ENCODE measurements at regions not wholly inside any gene's neighbourhood (a gene's known extent, or its start where the extent isn't known, plus 50 kb on each side); places are given as distances from the start of the nearest gene placed in this dataset.

DNA sequence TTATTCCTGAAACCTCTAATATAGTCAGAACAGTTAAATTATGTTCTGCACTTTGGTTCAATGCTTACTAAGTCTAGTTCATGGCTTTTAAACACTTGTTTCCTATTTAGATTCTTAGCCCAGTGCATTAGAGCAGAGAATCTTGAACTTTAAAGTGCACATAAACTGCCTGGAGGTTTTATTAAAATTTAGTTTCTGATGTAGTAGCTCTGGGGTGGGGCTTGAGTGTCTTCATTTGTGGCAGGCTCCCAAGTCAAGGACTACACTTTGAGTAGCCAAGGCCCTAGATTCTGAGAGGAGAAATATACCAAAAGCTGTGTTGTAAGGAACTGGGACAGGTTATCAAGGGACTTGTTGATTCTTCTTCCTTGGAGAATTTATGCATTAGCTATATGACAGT, 1604.2 kb downstream of the KHDRBS2 start:
- TF ChIP-seq ZBTB48 (tag by site-specific recombination; IDR thresholded peaks at IDR 0.05) = no peak
- TF ChIP-seq, protein P1, sequence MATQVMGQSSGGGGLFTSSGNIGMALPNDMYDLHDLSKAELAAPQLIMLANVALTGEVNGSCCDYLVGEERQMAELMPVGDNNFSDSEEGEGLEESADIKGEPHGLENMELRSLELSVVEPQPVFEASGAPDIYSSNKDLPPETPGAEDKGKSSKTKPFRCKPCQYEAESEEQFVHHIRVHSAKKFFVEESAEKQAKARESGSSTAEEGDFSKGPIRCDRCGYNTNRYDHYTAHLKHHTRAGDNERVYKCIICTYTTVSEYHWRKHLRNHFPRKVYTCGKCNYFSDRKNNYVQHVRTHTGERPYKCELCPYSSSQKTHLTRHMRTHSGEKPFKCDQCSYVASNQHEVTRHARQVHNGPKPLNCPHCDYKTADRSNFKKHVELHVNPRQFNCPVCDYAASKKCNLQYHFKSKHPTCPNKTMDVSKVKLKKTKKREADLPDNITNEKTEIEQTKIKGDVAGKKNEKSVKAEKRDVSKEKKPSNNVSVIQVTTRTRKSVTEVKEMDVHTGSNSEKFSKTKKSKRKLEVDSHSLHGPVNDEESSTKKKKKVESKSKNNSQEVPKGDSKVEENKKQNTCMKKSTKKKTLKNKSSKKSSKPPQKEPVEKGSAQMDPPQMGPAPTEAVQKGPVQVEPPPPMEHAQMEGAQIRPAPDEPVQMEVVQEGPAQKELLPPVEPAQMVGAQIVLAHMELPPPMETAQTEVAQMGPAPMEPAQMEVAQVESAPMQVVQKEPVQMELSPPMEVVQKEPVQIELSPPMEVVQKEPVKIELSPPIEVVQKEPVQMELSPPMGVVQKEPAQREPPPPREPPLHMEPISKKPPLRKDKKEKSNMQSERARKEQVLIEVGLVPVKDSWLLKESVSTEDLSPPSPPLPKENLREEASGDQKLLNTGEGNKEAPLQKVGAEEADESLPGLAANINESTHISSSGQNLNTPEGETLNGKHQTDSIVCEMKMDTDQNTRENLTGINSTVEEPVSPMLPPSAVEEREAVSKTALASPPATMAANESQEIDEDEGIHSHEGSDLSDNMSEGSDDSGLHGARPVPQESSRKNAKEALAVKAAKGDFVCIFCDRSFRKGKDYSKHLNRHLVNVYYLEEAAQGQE (tag by site-specific recombination; IDR thresholded peaks at IDR 0.05) = no peak

Measured in HEK293 (cell line).